IMR-90 (cell line): ENCODE measurements at regions not wholly inside any gene's neighbourhood (a gene's known extent, or its start where the extent isn't known, plus 50 kb on each side); places are given as distances from the start of the nearest gene placed in this dataset.

Source experiments
- ATAC-seq: fragments of 200-7000 bp; cut with Tn5 transposase; 2 replicates; pipeline ENCODE4 v1.9.1; 2020; ENCODE audit warnings: low read depth, mild to moderate bottlenecking, moderate library complexity
- BruUV-seq: library from RNA; stranded (reverse); fragments of 400-500 nt; replicated peaks from 2 replicates; lab custom pipeline; 2021; lab: Mats Ljungman, UMichigan
- CTCF ChIA-PET: fragments of 300-600 bp; formaldehyde crosslinking; extraction: SDS; loops from one replicate; lab custom pipeline; 2021; ENCODE audit warnings: antibody characterized with exemption; lab: Yijun Ruan, JAX
- POLR2A ChIA-PET: fragments of 300-600 bp; sonication (Branson Sonifier 250); formaldehyde crosslinking; loops from one replicate; lab custom pipeline; 2022; ENCODE audit warnings: antibody characterized with exemption; ENCODE audit not compliant: unreplicated experiment; lab: Charles Lee
- DNase-seq: peaks from one replicate; pipeline ENCODE4 v3.0.0; 2013
- H2AFZ ChIP-seq: replicated peaks from 2 replicates; pipeline ENCODE3; 2013; ENCODE audit warnings: low read length, mild to moderate bottlenecking; ENCODE audit not compliant: poor library complexity
- H2AK5ac ChIP-seq: 2 replicates; pipeline ENCODE4 v1.6.1; 2013; ENCODE audit warnings: low read depth, low read length, inconsistent platforms
- H2AK9ac ChIP-seq: replicated peaks from 2 replicates; pipeline ENCODE3; 2013; ENCODE audit warnings: mild to moderate bottlenecking, low read depth, low read length, moderate library complexity; ENCODE audit not compliant: poor library complexity
- H2BK120ac ChIP-seq: 2 replicates; pipeline ENCODE4 v1.6.1; 2013; ENCODE audit warnings: low read depth, low read length, inconsistent platforms
- H2BK15ac ChIP-seq: 3 replicates; pipeline ENCODE4 v1.6.1; 2013; ENCODE audit warnings: low read depth, low read length, inconsistent platforms
- H2BK20ac ChIP-seq: 2 replicates; pipeline ENCODE4 v1.6.1; 2013; ENCODE audit warnings: low read depth, mild to moderate bottlenecking, inconsistent platforms, low read length, moderate library complexity
- H2BK5ac ChIP-seq: 2 replicates; pipeline ENCODE4 v1.6.1; 2013; ENCODE audit warnings: mild to moderate bottlenecking, low read depth, low read length, inconsistent platforms; ENCODE audit not compliant: poor library complexity, severe bottlenecking
- H3K14ac ChIP-seq: replicated peaks from 2 replicates; pipeline ENCODE4 v1.6.1; 2013; ENCODE audit warnings: low read depth, low read length, inconsistent platforms
- H3K18ac ChIP-seq: 2 replicates; pipeline ENCODE4 v1.6.1; 2013; ENCODE audit warnings: low read depth, low read length, control low read depth
- H3K23ac ChIP-seq: 2 replicates; pipeline ENCODE4 v1.6.1; 2013; ENCODE audit warnings: low read depth, low read length, inconsistent platforms
- H3K27ac ChIP-seq: 2 replicates; pipeline ENCODE4 v1.5.1; 2013; ENCODE audit warnings: mild to moderate bottlenecking, control low read depth, low read length; ENCODE audit not compliant: insufficient read depth
- H3K27me3 ChIP-seq: 2 replicates; pipeline ENCODE4 v1.6.1; 2013; ENCODE audit warnings: low read length; ENCODE audit not compliant: control insufficient read depth, insufficient read depth
- H3K36me3 ChIP-seq: 2 replicates; pipeline ENCODE4 v1.6.1; 2013; ENCODE audit warnings: low read length, mixed read lengths; ENCODE audit not compliant: control insufficient read depth, insufficient read depth
- H3K4ac ChIP-seq: 2 replicates; pipeline ENCODE4 v1.6.1; 2013; ENCODE audit warnings: low read depth, low read length, inconsistent platforms
- H3K4me1 ChIP-seq: 2 replicates; pipeline ENCODE4 v1.6.1; 2013; ENCODE audit warnings: low read length, mixed read lengths; ENCODE audit not compliant: control insufficient read depth, insufficient read depth
- H3K4me2 ChIP-seq: 2 replicates; pipeline ENCODE4 v1.6.1; 2013; ENCODE audit warnings: low read depth, mild to moderate bottlenecking, control low read depth, low read length, moderate library complexity
- H3K4me3 ChIP-seq: 2 replicates; pipeline ENCODE4 v1.5.1; 2013; ENCODE audit warnings: low read depth, mild to moderate bottlenecking, control low read depth, low read length, moderate library complexity; ENCODE audit not compliant: insufficient read depth
- H3K56ac ChIP-seq: 2 replicates; pipeline ENCODE4 v1.6.1; 2013; ENCODE audit warnings: low read length, inconsistent platforms; ENCODE audit not compliant: insufficient read depth; ENCODE audit errors: extremely low read depth
- H3K79me1 ChIP-seq, 2 experiments: 2 replicates each; pipeline ENCODE4 v1.6.1; 2013; ENCODE audit warnings: low read length in 2 of 2, inconsistent platforms in 1 of 2, low read depth in 1 of 2
- H3K9ac ChIP-seq: 2 replicates; pipeline ENCODE4 v1.6.1; 2013; ENCODE audit warnings: low read depth, low read length, control low read depth
- H3K9me1 ChIP-seq: 2 replicates; pipeline ENCODE4 v1.6.1; 2013; ENCODE audit warnings: low read length, inconsistent platforms; ENCODE audit not compliant: insufficient read depth
- H3K9me3 ChIP-seq: 2 replicates; pipeline ENCODE4 v1.6.1; 2013; ENCODE audit warnings: low read length; ENCODE audit not compliant: control insufficient read depth, insufficient read depth
- H4K20me1 ChIP-seq: 2 replicates; pipeline ENCODE4 v1.6.1; 2013; ENCODE audit warnings: low read length, inconsistent platforms; ENCODE audit not compliant: insufficient read depth
- H4K5ac ChIP-seq: 2 replicates; pipeline ENCODE4 v1.6.1; 2013; ENCODE audit warnings: mild to moderate bottlenecking, low read depth, low read length, control low read depth
- H4K8ac ChIP-seq, 2 experiments: 2 replicates each; pipeline ENCODE4 v1.6.1; 2013; ENCODE audit warnings: low read depth in 2 of 2, low read length in 2 of 2, control low read depth in 1 of 2, inconsistent platforms in 1 of 2
- H4K91ac ChIP-seq: 2 replicates; pipeline ENCODE4 v1.6.1; 2013; ENCODE audit warnings: low read depth, low read length, inconsistent platforms; ENCODE audit not compliant: insufficient read depth
- BHLHE40 ChIP-seq: fragments of 150-350 bp; IDR thresholded peaks from 2 replicates; pipeline ENCODE4 v1.6.1; 2016; ENCODE audit warnings: mild to moderate bottlenecking, low read depth, low read length
- CTCF ChIP-seq: conservative IDR thresholded peaks from 2 replicates; pipeline ENCODE4 v1.5.1; 2012; ENCODE audit warnings: mild to moderate bottlenecking, low read depth, low read length, improper control_type of control experiment
- NFE2L2 ChIP-seq: fragments of 150-350 bp; IDR thresholded peaks from 2 replicates; pipeline ENCODE4 v1.6.1; 2016; ENCODE audit warnings: low read depth, mild to moderate bottlenecking, low read length
- POLR2A ChIP-seq: IDR thresholded peaks from 2 replicates; pipeline ENCODE4 v1.6.1; 2012; ENCODE audit warnings: mild to moderate bottlenecking, low read depth, low read length
- SMC3 ChIP-seq: fragments of 150-350 bp; IDR thresholded peaks from 2 replicates; pipeline ENCODE4 v1.6.1; 2016; ENCODE audit warnings: low read depth, mild to moderate bottlenecking, antibody characterized with exemption, low read length, moderate library complexity
- USF2 ChIP-seq: fragments of 150-350 bp; IDR thresholded peaks from 2 replicates; pipeline ENCODE4 v1.6.1; 2017; ENCODE audit warnings: mild to moderate bottlenecking, antibody characterized with exemption, low read length, low read depth
- WGBS, 2 experiments: methylation state at CpG; one replicate each; pipeline versions ENCODE4 v1.1.5 to v1.1.7; 2013; ENCODE audit warnings: missing lambda C conversion rate in 2 of 2; ENCODE audit not compliant: insufficient read length in 1 of 2; ENCODE audit errors: extremely low coverage in 2 of 2; 5-methylcytosine and 5-hydroxymethylcytosine counted together
- dilution Hi-C: fragments of 300-500 bp; cut with HindIII; formaldehyde crosslinking; loops from one replicate; pipeline ENCODE4 v1.14.3; 2018; ENCODE audit warnings: low sequenced_read_pairs; ENCODE audit not compliant: unreplicated experiment
- in situ Hi-C: fragments of 300-500 bp; cut with MboI; formaldehyde crosslinking; loops from 3 replicates; pipeline ENCODE4 v1.14.3; 2019; ENCODE audit warnings: low sequenced_read_pairs, inconsistent platforms, mixed read lengths
- intact Hi-C: fragments of 100-400 bp; cut with micrococcal nuclease; formaldehyde crosslinking; loops from 2 replicates; pipeline ENCODE4 v1.10.0; 2022

- Histone ChIP-seq H2BK5ac (no peak overlapping the region), H4K91ac (peak overlapping the region; percentile 26), H3K14ac (peak overlapping the region; percentile 1; the same call in 1 of the 2 replicates), H3K23ac (no peak overlapping the region), H3K4me1 (peaks cover 22% of the 10 kb centered on the region), H3K4ac (peak overlapping the region; percentile 17; the same call in 1 of the 2 replicates), H2AK9ac (no peak overlapping the region), H4K8ac (0 out of 4 replicates have a peak overlapping the region, but pooled peaks of 1 of the 2 experiments have one; percentile 22), H3K36me3 (no peaks in the 10 kb centered on the region), H2AK5ac (peak overlapping the region; percentile 85; the same call in 1 of the 2 replicates), H4K20me1 (no peaks in the 10 kb centered on the region), H3K27ac (no peak overlapping the region), H3K9ac (no peak overlapping the region), H3K4me2 (no peak overlapping the region), H3K56ac (no peak overlapping the region), H2BK120ac (peak overlapping the region; percentile 30), H3K79me1 (no peaks in the 10 kb centered on the region), H3K9me3 (no peaks in the 10 kb centered on the region), H3K9me1 (peaks cover 30% of the 10 kb centered on the region), H2BK20ac (peak overlapping the region; percentile 55), H2BK15ac (peak overlapping the region; percentile 54), H4K5ac (no peak overlapping the region), H3K18ac (no peak overlapping the region), H3K27me3 (no peaks in the 10 kb centered on the region), H3K4me3 (no peak overlapping the region), H2AFZ (no peak overlapping the region)
- WGBS, 2 experiments: 100% methylated on average over 6 of the region's 6 CpGs; no CpG with 5 or more reads in 1 of the 2 experiments
- no peak for TF ChIP-seq POLR2A
- TF ChIP-seq USF2: no peak
- no peak for TF ChIP-seq BHLHE40
- no peak for TF ChIP-seq SMC3
- no peak for TF ChIP-seq CTCF
- no peak for TF ChIP-seq NFE2L2
- intact Hi-C loops (loop anchor here (10.0 kb wide), 1 partner anchor 215 kb away; the partner anchor contains the start of gene ECI2), in situ Hi-C loops (no loop called here), dilution Hi-C loops (no loop called here)
- POLR2A ChIA-PET: no interaction called here
- no TSS peak for BruUV-seq
- CTCF ChIA-PET: no interaction called here
- DNase-seq (no peak), ATAC-seq (no peak)
These were observed 214.6 kb upstream of the ECI2 start for GRCh38 chr6:4349931-4350330.
